Panc1 (cell line): ENCODE measurements at regions not wholly inside any gene's neighbourhood (a gene's known extent, or its start where the extent isn't known, plus 50 kb on each side); places are given as distances from the start of the nearest gene placed in this dataset.

Source experiments
- CTCF ChIP-seq: fragments of 450-650 bp; IDR thresholded peaks from 2 replicates; pipeline ENCODE4 v1.5.1; 2017; ENCODE audit warnings: mild to moderate bottlenecking
- SIN3A ChIP-seq: IDR thresholded peaks from 2 replicates; pipeline ENCODE4 v1.6.1; 2012; ENCODE audit warnings: low read depth, mild to moderate bottlenecking, low read length, moderate library complexity, borderline replicate concordance; ENCODE audit not compliant: insufficient read depth
- TF ChIP-seq, protein P1 (sequence below), 2 experiments: IDR thresholded peaks; 2 replicates each; pipeline ENCODE4 v1.6.1; 2011 to 2012; ENCODE audit warnings: low read depth in 2 of 2, control low read depth in 1 of 2, low read length in 1 of 2, mild to moderate bottlenecking in 1 of 2, moderate library complexity in 1 of 2; ENCODE audit not compliant: insufficient read depth in 1 of 2

DNA sequence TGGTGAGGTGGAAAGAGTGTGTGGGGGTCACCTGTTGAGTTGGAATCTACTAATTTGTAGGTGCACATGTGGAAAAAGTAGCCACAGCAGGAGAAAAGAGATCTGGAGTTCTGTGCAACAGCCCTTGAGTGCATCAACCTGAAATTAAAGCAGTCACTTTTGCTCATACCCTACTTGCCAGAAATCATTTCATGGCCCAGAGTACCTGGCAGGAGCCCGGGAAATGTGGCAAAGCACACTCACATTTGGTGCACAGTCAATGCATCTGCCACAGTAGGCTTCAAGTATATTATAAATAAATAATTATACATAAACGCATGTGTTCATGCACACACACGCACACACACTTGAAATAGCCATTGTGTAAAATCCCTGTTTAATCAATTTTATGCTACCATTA, 203.0 kb downstream of the ICE1 start:
- TF ChIP-seq CTCF = no peak
- TF ChIP-seq, protein P1, sequence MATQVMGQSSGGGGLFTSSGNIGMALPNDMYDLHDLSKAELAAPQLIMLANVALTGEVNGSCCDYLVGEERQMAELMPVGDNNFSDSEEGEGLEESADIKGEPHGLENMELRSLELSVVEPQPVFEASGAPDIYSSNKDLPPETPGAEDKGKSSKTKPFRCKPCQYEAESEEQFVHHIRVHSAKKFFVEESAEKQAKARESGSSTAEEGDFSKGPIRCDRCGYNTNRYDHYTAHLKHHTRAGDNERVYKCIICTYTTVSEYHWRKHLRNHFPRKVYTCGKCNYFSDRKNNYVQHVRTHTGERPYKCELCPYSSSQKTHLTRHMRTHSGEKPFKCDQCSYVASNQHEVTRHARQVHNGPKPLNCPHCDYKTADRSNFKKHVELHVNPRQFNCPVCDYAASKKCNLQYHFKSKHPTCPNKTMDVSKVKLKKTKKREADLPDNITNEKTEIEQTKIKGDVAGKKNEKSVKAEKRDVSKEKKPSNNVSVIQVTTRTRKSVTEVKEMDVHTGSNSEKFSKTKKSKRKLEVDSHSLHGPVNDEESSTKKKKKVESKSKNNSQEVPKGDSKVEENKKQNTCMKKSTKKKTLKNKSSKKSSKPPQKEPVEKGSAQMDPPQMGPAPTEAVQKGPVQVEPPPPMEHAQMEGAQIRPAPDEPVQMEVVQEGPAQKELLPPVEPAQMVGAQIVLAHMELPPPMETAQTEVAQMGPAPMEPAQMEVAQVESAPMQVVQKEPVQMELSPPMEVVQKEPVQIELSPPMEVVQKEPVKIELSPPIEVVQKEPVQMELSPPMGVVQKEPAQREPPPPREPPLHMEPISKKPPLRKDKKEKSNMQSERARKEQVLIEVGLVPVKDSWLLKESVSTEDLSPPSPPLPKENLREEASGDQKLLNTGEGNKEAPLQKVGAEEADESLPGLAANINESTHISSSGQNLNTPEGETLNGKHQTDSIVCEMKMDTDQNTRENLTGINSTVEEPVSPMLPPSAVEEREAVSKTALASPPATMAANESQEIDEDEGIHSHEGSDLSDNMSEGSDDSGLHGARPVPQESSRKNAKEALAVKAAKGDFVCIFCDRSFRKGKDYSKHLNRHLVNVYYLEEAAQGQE (IDR thresholded peaks at IDR 0.05; ENCODE audit: insufficient read depth in 1 of 2, low read depth in 2 of 2, low read length in 1 of 2) = no peak
- no peak for TF ChIP-seq SIN3A
